PC-9 (cell line): ENCODE measurements at regions not wholly inside any gene's neighbourhood (a gene's known extent, or its start where the extent isn't known, plus 50 kb on each side); places are given as distances from the start of the nearest gene placed in this dataset.

Experiments
- BruUV-seq: library from RNA; stranded (reverse); fragments of 400-500 nt; replicated peaks from 2 replicates; lab custom pipeline; 2021; lab: Mats Ljungman, UMichigan
- CTCF ChIA-PET: fragments of 300-600 bp; sonication (Branson Sonifier 250); formaldehyde crosslinking; loops from one replicate; lab custom pipeline; 2022; ENCODE audit warnings: antibody characterized with exemption; lab: Charles Lee
- POLR2A ChIA-PET: fragments of 300-600 bp; sonication (Branson Sonifier 250); formaldehyde crosslinking; loops from one replicate; lab custom pipeline; 2022; ENCODE audit warnings: antibody characterized with exemption; ENCODE audit not compliant: unreplicated experiment; lab: Charles Lee
- DNase-seq, 2 experiments: peaks; one replicate each; pipeline versions ENCODE4 v3.0.0 to v3.0.0-alpha.2; 2015 to 2022; ENCODE audit warnings: mixed read lengths in 1 of 2
- H2AFZ ChIP-seq: fragments of 200-600 bp; sonication (generic); 2 replicates; pipeline ENCODE4 v1.8.1; 2017; ENCODE audit warnings: antibody characterized with exemption
- H3F3A ChIP-seq: fragments of 200-600 bp; sonication (generic); 2 replicates; pipeline ENCODE4 v1.8.1; 2017; ENCODE audit warnings: antibody characterized with exemption, mild to moderate bottlenecking, low read depth; ENCODE audit not compliant: insufficient read depth
- H3K27ac ChIP-seq: fragments of 200-600 bp; sonication (generic); 2 replicates; pipeline ENCODE4 v1.6.1; 2016; ENCODE audit warnings: mixed run types
- H3K27me3 ChIP-seq: fragments of 200-600 bp; sonication (generic); 2 replicates; pipeline ENCODE4 v1.6.1; 2016; ENCODE audit warnings: low read depth, mixed run types; ENCODE audit not compliant: insufficient read depth
- H3K36me3 ChIP-seq: fragments of 200-600 bp; sonication (generic); 2 replicates; pipeline ENCODE4 v1.6.1; 2016; ENCODE audit warnings: low read depth, mixed run types
- H3K4me1 ChIP-seq: fragments of 200-600 bp; sonication (generic); replicated peaks from 2 replicates; pipeline ENCODE4 v1.6.1; 2016; ENCODE audit warnings: mixed run types; ENCODE audit not compliant: insufficient read depth
- H3K4me2 ChIP-seq: fragments of 200-600 bp; sonication (generic); 2 replicates; pipeline ENCODE4 v1.6.1; 2017; ENCODE audit warnings: mixed run types
- H3K4me3 ChIP-seq: fragments of 200-600 bp; sonication (generic); 2 replicates; pipeline ENCODE4 v1.6.1; 2016; ENCODE audit warnings: mixed run types
- H3K79me2 ChIP-seq: fragments of 200-600 bp; sonication (generic); 2 replicates; pipeline ENCODE4 v1.6.1; 2017; ENCODE audit warnings: low read depth, mixed run types
- H3K9me2 ChIP-seq: fragments of 200-600 bp; sonication (generic); 2 replicates; pipeline ENCODE4 v1.8.1; 2017; ENCODE audit warnings: mild to moderate bottlenecking; ENCODE audit not compliant: insufficient read depth
- H3K9me3 ChIP-seq: fragments of 200-600 bp; sonication (generic); 2 replicates; pipeline ENCODE4 v1.8.1; 2016; ENCODE audit warnings: low read depth; ENCODE audit not compliant: insufficient read depth
- H4K20me1 ChIP-seq: fragments of 200-600 bp; sonication (generic); 2 replicates; pipeline ENCODE4 v1.8.1; 2017; ENCODE audit not compliant: insufficient read depth
- CTCF ChIP-seq: fragments of 200-600 bp; sonication (generic); conservative IDR thresholded peaks from 2 replicates; pipeline ENCODE4 v1.6.1; 2017; ENCODE audit warnings: mixed run types, antibody characterized with exemption, mild to moderate bottlenecking, moderate library complexity
- EZH2 ChIP-seq: fragments of 200-600 bp; sonication (generic); IDR thresholded peaks from 2 replicates; pipeline ENCODE4 v1.8.0; 2017; ENCODE audit warnings: antibody characterized with exemption, low read depth
- intact Hi-C: fragments of 100-400 bp; cut with micrococcal nuclease; formaldehyde crosslinking; loops from one replicate; pipeline ENCODE4 v1.10.0; 2022; ENCODE audit not compliant: unreplicated experiment

GRCh38 chr4:177103619-177104018, 206.1 kb upstream of the NEIL3 start:
- no peak for DNase-seq
- H3K4me1 ChIP-seq, result no peaks in the 10 kb centered on the region
- no peaks in the 10 kb centered on the region for H3K36me3 ChIP-seq
- no peak for TF ChIP-seq EZH2
- TF ChIP-seq CTCF, result no peak
- no peak overlapping the region for H2AFZ ChIP-seq
- no peaks in the 10 kb centered on the region for H4K20me1 ChIP-seq
- no peaks in the 10 kb centered on the region for H3K79me2 ChIP-seq
- H3K27me3 ChIP-seq, result no peaks in the 10 kb centered on the region
- ChIA-PET POLR2A (interaction anchor here (0.6 kb wide), 1 partner anchor 73 kb away, joined by 5 read pairs; no protein-coding TSS in a partner anchor), CTCF (no interaction called here)
- no peak overlapping the region for H3K4me3 ChIP-seq
- no TSS peak for BruUV-seq
- no peaks in the 10 kb centered on the region for H3K9me2 ChIP-seq
- H3F3A ChIP-seq, result no peaks in the 10 kb centered on the region
- no peak overlapping the region for H3K4me2 ChIP-seq
- H3K27ac ChIP-seq, result no peak overlapping the region
- intact Hi-C loops, result no loop called here
- H3K9me3 ChIP-seq, result no peaks in the 10 kb centered on the region

- no peak for DNase-seq
- Histone ChIP-seq H3K4me1 (no peaks in the 10 kb centered on the region), H3K27me3 (no peaks in the 10 kb centered on the region), H3K4me3 (no peak overlapping the region), H3K36me3 (no peaks in the 10 kb centered on the region), H3K9me3 (no peaks in the 10 kb centered on the region), H3K79me2 (no peaks in the 10 kb centered on the region), H3K4me2 (no peak overlapping the region), H3F3A (no peaks in the 10 kb centered on the region), H3K9me2 (no peaks in the 10 kb centered on the region), H4K20me1 (no peaks in the 10 kb centered on the region), H2AFZ (no peak overlapping the region), H3K27ac (no peak overlapping the region)
- intact Hi-C loops, result no loop called here
- CTCF ChIA-PET, result no interaction called here
- no peak for TF ChIP-seq EZH2
- no peak for TF ChIP-seq CTCF
- no TSS peak for BruUV-seq
- POLR2A ChIA-PET, result no interaction called here
Observed at GRCh38 chr4:177105536-177105935, 204.1 kb upstream of the NEIL3 start.

- no peak for DNase-seq
- Histone ChIP-seq H3K4me3 (no peak overlapping the region), H4K20me1 (no peaks in the 10 kb centered on the region), H3K9me2 (no peaks in the 10 kb centered on the region), H3F3A (no peaks in the 10 kb centered on the region), H3K4me2 (no peak overlapping the region), H3K27me3 (no peaks in the 10 kb centered on the region), H3K4me1 (no peaks in the 10 kb centered on the region), H3K36me3 (no peaks in the 10 kb centered on the region), H3K79me2 (no peaks in the 10 kb centered on the region), H3K9me3 (no peaks in the 10 kb centered on the region), H2AFZ (no peak overlapping the region), H3K27ac (no peak overlapping the region)
- no peak for TF ChIP-seq CTCF
- TF ChIP-seq EZH2, result no peak
- no TSS peak for BruUV-seq
- CTCF ChIA-PET, result no interaction called here
- POLR2A ChIA-PET, result no interaction called here
- intact Hi-C loops, result no loop called here
Observed at GRCh38 chr4:177107288-177107921, 202.3 kb upstream of the NEIL3 start.
